Brain microvascular endothelial cell (primary cell): ENCODE measurements at regions not wholly inside any gene's neighbourhood (a gene's known extent, or its start where the extent isn't known, plus 50 kb on each side); places are given as distances from the start of the nearest gene placed in this dataset.

ENCODE experiments used
- DNase-seq: peaks from one replicate; pipeline ENCODE4 v3.0.0-alpha.2; 2020
- H3K27ac ChIP-seq: fragments of 250-450 bp; sonication (Bioruptor Pico); 2 replicates; pipeline ENCODE4 v1.5.1; 2020; ENCODE audit warnings: mild to moderate bottlenecking, moderate library complexity
- H3K27me3 ChIP-seq: fragments of 250-450 bp; sonication (Bioruptor Pico); replicated peaks from 2 replicates; pipeline ENCODE4 v1.5.1; 2020; ENCODE audit warnings: mild to moderate bottlenecking
- H3K36me3 ChIP-seq: fragments of 250-450 bp; sonication (Bioruptor Pico); replicated peaks from 2 replicates; pipeline ENCODE4 v1.5.1; 2020; ENCODE audit warnings: mild to moderate bottlenecking
- H3K4me3 ChIP-seq: 2 replicates; pipeline ENCODE4 v1.5.1; 2011; ENCODE audit warnings: low read depth, mild to moderate bottlenecking, control low read depth, low read length, moderate library complexity
- in situ Hi-C: cut with HindIII; loops from 2 replicates; pipeline ENCODE4 v1.10.0; 2017; ENCODE audit warnings: low sequenced_read_pairs, low pct_ligation_motif_present
- TF ChIP-seq, protein P1 (sequence below): IDR thresholded peaks from 2 replicates; pipeline ENCODE4 v1.5.1; 2011; ENCODE audit warnings: low read depth, mild to moderate bottlenecking, moderate library complexity, low read length, control low read depth, inconsistent platforms; ENCODE audit errors: missing control alignments

DNA sequence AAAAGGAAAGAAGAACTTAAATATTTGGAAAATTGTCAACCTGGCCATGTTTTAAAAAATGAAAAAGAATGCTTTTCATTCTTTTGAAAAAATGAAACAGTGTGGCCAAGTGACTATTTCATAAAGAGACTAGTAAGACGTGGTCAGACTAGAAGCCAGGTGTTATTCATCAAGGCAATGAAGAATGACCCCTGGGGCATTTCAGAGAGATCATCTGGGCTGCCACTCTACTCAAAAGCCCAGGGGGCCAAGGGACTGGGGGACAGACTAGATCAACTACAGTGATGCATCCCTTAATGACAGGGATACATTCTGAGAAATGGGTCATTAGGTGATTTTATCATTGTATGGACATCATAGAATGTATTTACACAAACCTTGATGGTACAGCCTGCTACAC is 199.4 kb downstream of the STK31 start:
- no peaks in the 10 kb centered on the region for H3K27me3 ChIP-seq
- TF ChIP-seq, protein P1, sequence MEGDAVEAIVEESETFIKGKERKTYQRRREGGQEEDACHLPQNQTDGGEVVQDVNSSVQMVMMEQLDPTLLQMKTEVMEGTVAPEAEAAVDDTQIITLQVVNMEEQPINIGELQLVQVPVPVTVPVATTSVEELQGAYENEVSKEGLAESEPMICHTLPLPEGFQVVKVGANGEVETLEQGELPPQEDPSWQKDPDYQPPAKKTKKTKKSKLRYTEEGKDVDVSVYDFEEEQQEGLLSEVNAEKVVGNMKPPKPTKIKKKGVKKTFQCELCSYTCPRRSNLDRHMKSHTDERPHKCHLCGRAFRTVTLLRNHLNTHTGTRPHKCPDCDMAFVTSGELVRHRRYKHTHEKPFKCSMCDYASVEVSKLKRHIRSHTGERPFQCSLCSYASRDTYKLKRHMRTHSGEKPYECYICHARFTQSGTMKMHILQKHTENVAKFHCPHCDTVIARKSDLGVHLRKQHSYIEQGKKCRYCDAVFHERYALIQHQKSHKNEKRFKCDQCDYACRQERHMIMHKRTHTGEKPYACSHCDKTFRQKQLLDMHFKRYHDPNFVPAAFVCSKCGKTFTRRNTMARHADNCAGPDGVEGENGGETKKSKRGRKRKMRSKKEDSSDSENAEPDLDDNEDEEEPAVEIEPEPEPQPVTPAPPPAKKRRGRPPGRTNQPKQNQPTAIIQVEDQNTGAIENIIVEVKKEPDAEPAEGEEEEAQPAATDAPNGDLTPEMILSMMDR: no peak
- no peak overlapping the region for H3K4me3 ChIP-seq
- in situ Hi-C loops: no loop called here
- DNase-seq: no peak
- H3K36me3 ChIP-seq: no peaks in the 10 kb centered on the region
- H3K27ac ChIP-seq: no peak overlapping the region

DNA sequence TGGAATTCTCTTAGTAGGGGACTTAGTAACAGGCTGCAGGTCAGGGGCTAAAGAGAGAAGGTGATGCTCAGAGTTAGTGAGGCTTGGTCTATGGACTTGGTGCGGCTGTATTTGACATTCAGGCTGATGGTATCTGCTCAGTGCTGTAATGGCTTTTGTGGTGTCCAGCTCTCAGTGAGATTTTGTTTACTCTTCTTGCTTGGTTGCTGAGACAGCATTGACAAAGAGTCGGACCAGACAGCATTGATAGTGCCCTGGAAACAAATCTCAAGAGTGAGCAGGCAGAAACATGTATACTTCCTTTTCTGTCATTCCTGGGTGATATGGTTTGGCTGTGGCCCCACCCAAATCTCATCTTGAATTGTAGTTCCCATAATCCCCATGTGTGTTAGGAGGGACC is 202.0 kb downstream of the STK31 start:
- DNase-seq: no peak
- H3K4me3 ChIP-seq: no peak overlapping the region
- H3K27ac ChIP-seq: no peak overlapping the region
- H3K36me3 ChIP-seq: no peaks in the 10 kb centered on the region
- in situ Hi-C loops: no loop called here
- no peaks in the 10 kb centered on the region for H3K27me3 ChIP-seq
- TF ChIP-seq, protein P1: no peak

DNA sequence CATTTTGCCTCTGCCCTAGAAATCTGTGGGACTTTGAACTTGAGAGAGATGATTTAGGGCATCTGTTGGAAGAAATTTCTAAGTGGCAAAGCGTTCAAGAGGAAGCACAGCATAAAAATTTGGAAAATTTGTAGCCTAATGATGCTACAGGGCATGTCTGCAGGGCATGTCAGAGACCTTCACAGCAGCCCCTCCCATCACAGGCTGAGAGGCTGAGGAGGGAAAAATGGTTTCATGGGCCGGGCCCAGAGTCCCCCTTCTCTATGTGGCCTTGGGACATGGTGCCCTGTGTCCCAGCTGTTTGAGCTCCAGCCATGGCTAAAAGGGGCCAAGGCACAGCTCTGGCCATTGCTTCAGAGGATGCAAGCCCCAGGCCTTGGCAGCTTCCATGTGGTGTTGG is 203.0 kb downstream of the STK31 start:
- TF ChIP-seq, protein P1: no peak
- H3K36me3 ChIP-seq: no peaks in the 10 kb centered on the region

DNA sequence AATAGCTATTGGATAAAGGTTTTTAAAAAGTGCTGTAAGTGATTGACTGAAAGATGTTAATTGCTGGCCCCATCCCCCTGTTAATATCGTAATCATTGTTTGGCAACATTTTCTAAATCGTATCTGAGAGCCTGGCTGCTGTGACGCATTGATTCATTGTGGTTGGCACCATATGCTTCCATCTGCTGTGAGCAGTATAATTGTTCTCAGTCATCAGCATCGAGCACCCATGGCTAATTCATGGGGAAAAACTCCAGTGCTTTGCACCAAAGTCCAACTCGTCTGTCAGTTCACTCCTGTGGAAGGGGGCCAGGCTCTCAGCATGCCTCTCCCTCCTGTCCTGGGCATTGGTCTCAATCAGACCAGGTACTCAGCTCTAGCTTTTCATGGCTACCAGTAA is 205.2 kb downstream of the STK31 start:
- Histone ChIP-seq H3K27me3 (no peaks in the 10 kb centered on the region), H3K27ac (no peak overlapping the region), H3K36me3 (no peaks in the 10 kb centered on the region), H3K4me3 (no peak overlapping the region)
- TF ChIP-seq, protein P1: no peak
- in situ Hi-C loops: no loop called here
- no peak for DNase-seq

More for the DNA sequence above, 203.0 kb downstream of the STK31 start:
- H3K27ac ChIP-seq: no peak overlapping the region
- no peak overlapping the region for H3K4me3 ChIP-seq
- in situ Hi-C loops: no loop called here
- DNase-seq: no peak
- H3K27me3 ChIP-seq: no peaks in the 10 kb centered on the region

DNA sequence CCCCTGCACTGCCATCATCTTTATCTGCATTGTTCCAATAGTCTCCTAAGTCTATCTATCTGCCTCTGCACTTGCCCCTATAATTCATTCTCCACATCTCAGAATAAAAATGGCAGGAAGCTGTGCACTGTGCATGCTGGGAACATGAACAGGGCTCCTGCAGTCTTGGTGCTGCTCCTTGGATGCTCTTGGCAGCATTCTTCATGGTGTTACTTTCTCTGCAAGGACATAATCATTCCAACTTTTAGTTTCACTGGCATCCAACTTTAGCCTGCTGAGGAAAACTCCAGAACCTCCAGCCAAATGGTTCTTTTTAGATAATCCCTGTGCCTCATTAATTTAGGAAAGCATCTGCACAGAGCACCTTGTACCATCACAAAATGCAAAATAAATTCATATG is 208.3 kb downstream of the STK31 start:
- Histone ChIP-seq H3K27me3 (no peaks in the 10 kb centered on the region), H3K27ac (no peak overlapping the region), H3K4me3 (no peak overlapping the region), H3K36me3 (no peaks in the 10 kb centered on the region)
- TF ChIP-seq, protein P1: no peak
- in situ Hi-C loops: no loop called here
- DNase-seq: no peak

DNA sequence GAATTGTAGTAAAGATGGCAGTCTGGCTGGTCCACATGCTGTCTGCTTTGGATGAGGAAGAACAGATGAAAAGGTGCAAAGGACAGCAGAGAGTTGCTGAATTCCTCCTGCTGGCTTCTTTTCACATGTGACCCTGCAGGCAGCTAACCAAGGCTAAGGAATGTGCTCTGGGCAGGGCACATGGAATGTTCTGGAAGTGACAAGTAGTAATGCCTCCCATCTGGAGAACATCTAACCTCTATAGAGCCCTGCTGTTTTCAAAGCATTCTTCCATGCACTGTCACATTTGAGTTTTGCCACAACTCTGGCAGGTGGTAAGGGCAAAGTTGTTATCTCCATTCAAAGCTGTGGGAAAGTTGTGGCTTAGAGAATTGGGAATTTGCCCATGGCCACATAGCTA is 208.8 kb downstream of the STK31 start:
- H3K36me3 ChIP-seq: no peaks in the 10 kb centered on the region
- no peaks in the 10 kb centered on the region for H3K27me3 ChIP-seq
- in situ Hi-C loops: no loop called here
- no peak for DNase-seq
- TF ChIP-seq, protein P1: no peak
- no peak overlapping the region for H3K4me3 ChIP-seq
- no peak overlapping the region for H3K27ac ChIP-seq
